ENCODE measurements at regions not wholly inside any gene's neighbourhood (a gene's known extent, or its start where the extent isn't known, plus 50 kb on each side); places are given as distances from the start of the nearest gene placed in this dataset.
"Not testable (repeated sequence)": the region's sequence is repeated elsewhere in the genome, so short reads cannot be mapped to it uniquely, and the experiment has no call there.

GRCh38 chr22:49398646-49399045 lies 429.0 kb downstream of the BRD1 start:
- no peak for TF ChIP-seq CTCF (IDR thresholded peaks at IDR 0.05)
- ATAC-seq (ENCODE audit: low FRiP score) (no peak), DNase-seq (ENCODE audit: low spot score) (no peak)

- ATAC-seq (ENCODE audit: low FRiP score) (no peak), DNase-seq (ENCODE audit: low spot score) (no peak)
- TF ChIP-seq CTCF (IDR thresholded peaks at IDR 0.05) = no peak
These were observed 429.6 kb downstream of the BRD1 start for GRCh38 chr22:49398115-49398514.

- no peak for DNase-seq (ENCODE audit: low spot score)
- no peak for TF ChIP-seq CTCF (IDR thresholded peaks at IDR 0.05)
- no peak for ATAC-seq (ENCODE audit: low FRiP score)
These were observed 430.9 kb downstream of the BRD1 start for GRCh38 chr22:49396817-49397216.

- no peak for TF ChIP-seq CTCF (IDR thresholded peaks at IDR 0.05)
- no peak for ATAC-seq (ENCODE audit: low FRiP score)
- DNase-seq (ENCODE audit: low spot score) = no peak
These were observed 432.1 kb downstream of the BRD1 start for GRCh38 chr22:49395617-49396016.

- ATAC-seq (ENCODE audit: low FRiP score); DNase-seq (ENCODE audit: low spot score): not testable (repeated sequence)
These were observed 432.6 kb downstream of the BRD1 start for GRCh38 chr22:49395062-49395461.

- DNase-seq (ENCODE audit: low spot score) = no peak
- ATAC-seq (ENCODE audit: low FRiP score) = no peak
These were observed 433.4 kb downstream of the BRD1 start for GRCh38 chr22:49394116-49394785.

GRCh38 chr22:49393526-49393925 lies 434.1 kb downstream of the BRD1 start:
- no peak for TF ChIP-seq CTCF (IDR thresholded peaks at IDR 0.05)
- DNase-seq (ENCODE audit: low spot score) = no peak
- ATAC-seq (ENCODE audit: low FRiP score) = no peak

More at GRCh38 chr22:49394116-49394785, 433.4 kb downstream of the BRD1 start:
- TF ChIP-seq CTCF (IDR thresholded peaks at IDR 0.05) = no peak

All from omental fat pad (tissue), 3 donors.